ENCODE measurements at regions not wholly inside any gene's neighbourhood (a gene's known extent, or its start where the extent isn't known, plus 50 kb on each side); places are given as distances from the start of the nearest gene placed in this dataset.
A peak's percentile ranks its signal among the peaks of the same experiment; 100 is the strongest.

- no peak for DNase-seq (ENCODE audit: low spot score)
These were observed 146.9 kb downstream of the TM9SF2 start for GRCh38 chr13:99648066-99648665.

- DNase-seq (ENCODE audit: low spot score): no peak
These were observed 146.3 kb downstream of the TM9SF2 start for GRCh38 chr13:99647596-99647985.

GRCh38 chr13:99646866-99647595 is 145.8 kb downstream of the TM9SF2 start:
- no peak for DNase-seq (ENCODE audit: low spot score)

GRCh38 chr13:99642841-99643240 is 141.6 kb downstream of the TM9SF2 start:
- no peak for DNase-seq (ENCODE audit: low spot score)

GRCh38 chr13:99642006-99642405 is 140.7 kb downstream of the TM9SF2 start:
- no peak for DNase-seq (ENCODE audit: low spot score)

GRCh38 chr13:99640260-99640659 is 139.0 kb downstream of the TM9SF2 start:
- DNase-seq (ENCODE audit: low spot score): peak; percentile 39

- no peak for DNase-seq (ENCODE audit: low spot score)
These were observed 137.9 kb downstream of the TM9SF2 start for GRCh38 chr13:99639126-99639525.

- no peak for DNase-seq (ENCODE audit: low spot score)
These were observed 135.6 kb downstream of the TM9SF2 start for GRCh38 chr13:99636728-99637353.

GRCh38 chr13:99636306-99636705 is 135.0 kb downstream of the TM9SF2 start:
- no peak for DNase-seq (ENCODE audit: low spot score)

GRCh38 chr13:99634672-99635071 is 133.4 kb downstream of the TM9SF2 start:
- no peak for DNase-seq (ENCODE audit: low spot score)

GRCh38 chr13:99630269-99630898 is 129.1 kb downstream of the TM9SF2 start:
- no peak for DNase-seq (ENCODE audit: low spot score)

GRCh38 chr13:99629641-99630040 is 128.4 kb downstream of the TM9SF2 start:
- DNase-seq (ENCODE audit: low spot score): no peak

- DNase-seq (ENCODE audit: low spot score): no peak
These were observed 127.2 kb downstream of the TM9SF2 start for GRCh38 chr13:99628442-99628841.

- no peak for DNase-seq (ENCODE audit: low spot score)
These were observed 125.3 kb downstream of the TM9SF2 start for GRCh38 chr13:99626461-99627082.

- DNase-seq (ENCODE audit: low spot score): no peak
These were observed 123.8 kb downstream of the TM9SF2 start for GRCh38 chr13:99624936-99625540.

- no peak for DNase-seq (ENCODE audit: low spot score)
These were observed 119.5 kb downstream of the TM9SF2 start for GRCh38 chr13:99620806-99621205.

GRCh38 chr13:99619207-99619606 is 117.9 kb downstream of the TM9SF2 start:
- DNase-seq (ENCODE audit: low spot score): no peak

- peak; percentile 43 for DNase-seq (ENCODE audit: low spot score)
These were observed 116.4 kb downstream of the TM9SF2 start for GRCh38 chr13:99617474-99618255.

GRCh38 chr13:99614465-99614885 is 113.2 kb downstream of the TM9SF2 start:
- no peak for DNase-seq (ENCODE audit: low spot score)

All from umbilical cord (tissue), 1 donor.